Endothelial cell of umbilical vein (primary cell): ENCODE measurements at regions not wholly inside any gene's neighbourhood (a gene's known extent, or its start where the extent isn't known, plus 50 kb on each side); places are given as distances from the start of the nearest gene placed in this dataset.

Experiments
- BruUV-seq: library from RNA; stranded (reverse); fragments of 400-500 nt; replicated peaks from 2 replicates; lab custom pipeline; 2021; lab: Mats Ljungman, UMichigan
- CTCF ChIA-PET: fragments of 300-600, 350-600 bp; sonication (Branson Sonifier 250); formaldehyde crosslinking; loops from one replicate; lab custom pipeline; 2021; ENCODE audit warnings: antibody characterized with exemption, inconsistent platforms; lab: Charles Lee
- POLR2A ChIA-PET: fragments of 300-600, 350-600 bp; sonication (Branson Sonifier 250); formaldehyde crosslinking; loops from one replicate; lab custom pipeline; 2021; ENCODE audit warnings: antibody characterized with exemption, inconsistent platforms; lab: Charles Lee
- DNase-seq: peaks from one replicate; pipeline ENCODE4 v3.0.0-alpha.2; 2011; ENCODE audit warnings: low read depth, low spot score
- FAIRE-seq: peaks from 2 replicates; lab custom pipeline; 2011; peaks lifted over from hg19 to GRCh38; lab: Jason Lieb, UNC
- H2AFZ ChIP-seq: 2 replicates; pipeline ENCODE4 v1.6.0; 2012; ENCODE audit warnings: low read depth, low read length, control low read depth, inconsistent platforms
- H3K27ac ChIP-seq: 2 replicates; pipeline ENCODE4 v1.5.1; 2011; ENCODE audit warnings: low read depth, mild to moderate bottlenecking, control low read depth, low read length, moderate library complexity; ENCODE audit not compliant: insufficient read depth
- H3K27me3 ChIP-seq, 2 experiments: 2 replicates each; pipeline versions ENCODE4 v1.6.0 to v1.6.1; 2011; ENCODE audit warnings: low read length in 2 of 2, mixed read lengths in 1 of 2; ENCODE audit not compliant: control insufficient read depth in 2 of 2, insufficient read depth in 2 of 2
- H3K36me3 ChIP-seq, 2 experiments: 2 replicates in 1 of 2; 3 replicates in 1 of 2; pipeline ENCODE4 v1.5.1; 2011; ENCODE audit warnings: low read length in 2 of 2, mild to moderate bottlenecking in 1 of 2, moderate library complexity in 1 of 2; ENCODE audit not compliant: control insufficient read depth in 2 of 2, insufficient read depth in 2 of 2; ENCODE audit errors: extremely low read depth in 1 of 2
- H3K4me1 ChIP-seq: 3 replicates; pipeline ENCODE4 v1.5.1; 2011; ENCODE audit warnings: mild to moderate bottlenecking, low read length; ENCODE audit not compliant: control insufficient read depth, insufficient read depth; ENCODE audit errors: extremely low read depth
- H3K4me2 ChIP-seq: 2 replicates; pipeline ENCODE4 v1.6.1; 2011; ENCODE audit warnings: low read length, control low read depth, mixed read lengths; ENCODE audit not compliant: insufficient read depth
- H3K4me3 ChIP-seq, 3 experiments: fragments of 200-600 bp in 1 of 3; sonication (generic), shearing (Covaris generic) in 1 of 3; replicated peaks in 1 of 3; 2 replicates each; pipeline ENCODE4 v1.5.1; 2011 to 2016; ENCODE audit warnings: control low read depth in 3 of 3, low read length in 3 of 3, mild to moderate bottlenecking in 2 of 3, inconsistent platforms in 1 of 3, low read depth in 1 of 3, moderate library complexity in 1 of 3; ENCODE audit not compliant: insufficient read depth in 1 of 3
- H3K79me2 ChIP-seq: 2 replicates; pipeline ENCODE4 v1.6.0; 2012; ENCODE audit warnings: low read length, inconsistent platforms; ENCODE audit not compliant: control insufficient read depth, insufficient read depth
- H3K9ac ChIP-seq: replicated peaks from 2 replicates; pipeline ENCODE3; 2011; ENCODE audit warnings: low read length, control low read depth; ENCODE audit not compliant: insufficient read depth; ENCODE audit errors: extremely low read depth
- H3K9me1 ChIP-seq: replicated peaks from 3 replicates; pipeline ENCODE4 v1.6.0; 2011; ENCODE audit warnings: mild to moderate bottlenecking, low read length; ENCODE audit not compliant: control insufficient read depth, insufficient read depth; ENCODE audit errors: extremely low read depth
- H3K9me3 ChIP-seq: replicated peaks from 2 replicates; pipeline ENCODE4 v1.5.1; 2012; ENCODE audit warnings: low read length, inconsistent platforms; ENCODE audit not compliant: control insufficient read depth, insufficient read depth
- H4K20me1 ChIP-seq: replicated peaks from 2 replicates; pipeline ENCODE3; 2011; ENCODE audit warnings: mild to moderate bottlenecking, low read length; ENCODE audit not compliant: control insufficient read depth, insufficient read depth; ENCODE audit errors: extremely low read depth
- CTCF ChIP-seq, 2 donors: IDR thresholded peaks; 1 replicate in 1 of 2; 2 replicates in 1 of 2; pipeline ENCODE4 v1.5.1; 2011; ENCODE audit warnings: low read length in 2 of 2, mild to moderate bottlenecking in 2 of 2, moderate library complexity in 2 of 2, control low read depth in 1 of 2, inconsistent platforms in 1 of 2, low read depth in 1 of 2; ENCODE audit not compliant: insufficient read depth in 1 of 2; ENCODE audit errors: extremely low read depth in 1 of 2
- EZH2 ChIP-seq: IDR thresholded peaks from 2 replicates; pipeline ENCODE4 v1.6.1; 2012; ENCODE audit warnings: borderline replicate concordance, low read depth, mild to moderate bottlenecking, moderate library complexity, low read length, inconsistent platforms; ENCODE audit not compliant: severe bottlenecking
- FOS ChIP-seq: IDR thresholded peaks from 2 replicates; pipeline ENCODE4 v1.6.1; 2011; ENCODE audit warnings: mild to moderate bottlenecking, low read length, moderate library complexity, borderline replicate concordance; ENCODE audit not compliant: insufficient read depth
- GATA2 ChIP-seq: IDR thresholded peaks from 2 replicates; pipeline ENCODE4 v1.7.0; 2011; ENCODE audit warnings: low read depth, mild to moderate bottlenecking, moderate library complexity, mixed read lengths, low read length; ENCODE audit not compliant: insufficient read length, insufficient read depth
- JUN ChIP-seq: IDR thresholded peaks from 2 replicates; pipeline ENCODE4 v1.6.1; 2011; ENCODE audit warnings: borderline replicate concordance, low read depth; ENCODE audit not compliant: insufficient read length, insufficient read depth
- MAX ChIP-seq: IDR thresholded peaks from 2 replicates; pipeline ENCODE4 v1.6.1; 2011; ENCODE audit not compliant: insufficient read depth, insufficient read length
- MYC ChIP-seq: IDR thresholded peaks from one replicate; pipeline ENCODE4 v1.6.1; 2011; ENCODE audit warnings: mild to moderate bottlenecking, low read depth, low read length
- POLR2A ChIP-seq: IDR thresholded peaks from 2 replicates; pipeline ENCODE4 v1.6.1; 2012; ENCODE audit warnings: low read depth, mild to moderate bottlenecking, control low read depth, low read length
- POLR2AphosphoS5 ChIP-seq: IDR thresholded peaks from 2 replicates; pipeline ENCODE4 v1.6.1; 2012; ENCODE audit warnings: low read depth, mild to moderate bottlenecking, control low read depth, low read length, moderate library complexity; ENCODE audit not compliant: insufficient read depth
- dilution Hi-C: fragments of 300-500 bp; cut with MboI; formaldehyde crosslinking; loops from one replicate; pipeline ENCODE4 v1.15.0; 2019; ENCODE audit warnings: low sequenced_read_pairs; ENCODE audit not compliant: extremely low pct_ligation_motif_present
- intact Hi-C: fragments of 100-400 bp; cut with micrococcal nuclease; formaldehyde crosslinking; loops from one replicate; pipeline ENCODE4 v1.10.0; 2022

GRCh38 chr12:129959889-129960288 lies 56.1 kb upstream of the TMEM132D start:
- H3K4me1 ChIP-seq, result no peaks in the 10 kb centered on the region
- H3K27me3 ChIP-seq, result no peaks in the 10 kb centered on the region
- TF ChIP-seq JUN (no peak), CTCF (IDR thresholded peaks at IDR 0.05; ENCODE audit: extremely low read depth in 1 of 2, insufficient read depth in 1 of 2, low read depth in 1 of 2, low read length in 2 of 2) (no peak), GATA2 (no peak), FOS (no peak), MAX (no peak), EZH2 (no peak), POLR2A (no peak), MYC (no peak), POLR2AphosphoS5 (no peak)
- CTCF ChIA-PET, result no interaction called here
- DNase-seq, result no peak
- no peaks in the 10 kb centered on the region for H3K36me3 ChIP-seq
- no peak overlapping the region for H3K4me2 ChIP-seq
- no peak overlapping the region for H3K4me3 ChIP-seq
- H4K20me1 ChIP-seq, result no peaks in the 10 kb centered on the region
- H3K9ac ChIP-seq, result no peak overlapping the region
- intact Hi-C loops (no loop called here), dilution Hi-C loops (no loop called here)
- H3K9me3 ChIP-seq, result peaks cover 4% of the 10 kb centered on the region
- H3K9me1 ChIP-seq, result no peaks in the 10 kb centered on the region
- H2AFZ ChIP-seq, result no peak overlapping the region
- no TSS peak for BruUV-seq
- POLR2A ChIA-PET, result no interaction called here
- H3K27ac ChIP-seq, result no peak overlapping the region
- FAIRE-seq, result no peak
- no peaks in the 10 kb centered on the region for H3K79me2 ChIP-seq
